DMS153 treated with DMSO at 0.1 percent for 48 hours (cell line): ENCODE measurements at regions not wholly inside any gene's neighbourhood (a gene's known extent, or its start where the extent isn't known, plus 50 kb on each side); places are given as distances from the start of the nearest gene placed in this dataset.
"Not testable (repeated sequence)": the region's sequence is repeated elsewhere in the genome, so short reads cannot be mapped to it uniquely, and the experiment has no call there.

ENCODE experiments used
- DNase-seq: peaks from one replicate; lab custom pipeline; 2025; ENCODE audit not compliant: unreplicated experiment; lab: John Stamatoyannopoulos, UW

- not testable (repeated sequence) for DNase-seq
Measured at GRCh38 chr12:43192442-43192841, 359.6 kb downstream of the ADAMTS20 start.

- no peak for DNase-seq
Measured at GRCh38 chr12:43180242-43180641, 371.8 kb downstream of the ADAMTS20 start.

GRCh38 chr12:43179486-43179885, 372.5 kb downstream of the ADAMTS20 start:
- no peak for DNase-seq

- no peak for DNase-seq
Measured at GRCh38 chr12:43177276-43177675, 374.7 kb downstream of the ADAMTS20 start.

GRCh38 chr12:43169115-43169681, 382.8 kb downstream of the ADAMTS20 start:
- DNase-seq = no peak

- no peak for DNase-seq
Measured at GRCh38 chr12:43167691-43168090, 384.3 kb downstream of the ADAMTS20 start.

DNA sequence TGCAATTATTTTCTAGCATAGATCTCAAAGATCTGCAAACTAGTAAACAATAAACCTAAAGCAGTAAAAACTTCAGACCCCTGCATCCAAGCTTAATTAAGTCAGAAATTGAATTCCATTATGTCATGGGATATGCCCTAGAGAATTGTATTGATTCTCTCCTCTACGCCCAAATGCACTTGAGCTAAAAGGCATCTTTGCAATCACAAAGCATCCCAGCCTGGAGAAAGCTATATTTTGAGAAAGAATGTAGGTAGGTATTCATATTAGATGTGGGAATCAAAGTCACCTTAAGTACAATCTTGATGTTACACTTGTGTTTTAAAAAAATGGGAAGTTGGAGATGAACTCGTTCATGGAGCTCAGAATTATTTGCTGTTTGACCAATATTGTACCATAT, 386.7 kb downstream of the ADAMTS20 start:
- no peak for DNase-seq

GRCh38 chr12:43162138-43162537, 389.9 kb downstream of the ADAMTS20 start:
- DNase-seq = no peak

GRCh38 chr12:43159506-43159905, 392.5 kb downstream of the ADAMTS20 start:
- DNase-seq = no peak

DNA sequence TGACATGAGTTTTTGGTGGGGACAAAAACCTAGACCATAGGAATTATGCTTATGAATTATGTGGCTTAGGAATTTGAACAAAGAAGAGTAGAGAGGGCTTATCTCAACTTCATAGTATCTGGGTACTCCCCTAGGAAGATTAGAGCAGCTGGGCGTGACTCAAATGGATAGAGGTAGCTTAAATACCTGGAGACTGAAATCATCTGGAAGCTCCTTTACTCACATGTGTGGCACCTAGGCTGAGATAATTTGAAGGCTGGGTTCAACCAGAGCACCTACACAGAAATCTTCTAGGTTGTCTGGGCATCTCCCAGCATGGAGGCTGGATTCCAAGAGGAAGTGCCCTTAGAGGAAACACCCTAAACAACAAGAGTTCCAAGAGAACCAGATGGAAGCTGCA, 393.9 kb downstream of the ADAMTS20 start:
- DNase-seq = no peak

GRCh38 chr12:43155376-43155775, 396.6 kb downstream of the ADAMTS20 start:
- no peak for DNase-seq

GRCh38 chr12:43154498-43155045, 397.4 kb downstream of the ADAMTS20 start:
- DNase-seq = no peak

- DNase-seq = no peak
Measured at GRCh38 chr12:43151441-43151981, 400.5 kb downstream of the ADAMTS20 start.

DNA sequence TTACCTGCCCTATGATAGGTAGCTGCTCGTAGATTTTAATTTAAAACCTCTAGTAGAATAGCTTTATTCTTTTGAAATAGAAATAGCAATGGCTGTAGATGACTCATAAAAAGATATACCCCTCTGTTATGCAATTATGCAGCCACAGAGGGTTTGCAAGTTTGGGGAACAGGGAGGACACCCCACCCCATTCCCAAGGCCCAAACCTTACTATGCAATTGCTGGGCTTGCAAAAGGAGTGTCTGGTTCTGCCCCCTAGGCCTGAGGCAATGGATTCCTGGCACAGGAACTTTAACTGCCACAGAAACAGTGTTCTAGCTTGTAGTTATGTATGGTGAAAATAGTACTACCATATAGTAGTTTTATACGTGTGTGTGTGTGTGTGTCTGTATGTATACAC, 403.3 kb downstream of the ADAMTS20 start:
- no peak for DNase-seq

DNA sequence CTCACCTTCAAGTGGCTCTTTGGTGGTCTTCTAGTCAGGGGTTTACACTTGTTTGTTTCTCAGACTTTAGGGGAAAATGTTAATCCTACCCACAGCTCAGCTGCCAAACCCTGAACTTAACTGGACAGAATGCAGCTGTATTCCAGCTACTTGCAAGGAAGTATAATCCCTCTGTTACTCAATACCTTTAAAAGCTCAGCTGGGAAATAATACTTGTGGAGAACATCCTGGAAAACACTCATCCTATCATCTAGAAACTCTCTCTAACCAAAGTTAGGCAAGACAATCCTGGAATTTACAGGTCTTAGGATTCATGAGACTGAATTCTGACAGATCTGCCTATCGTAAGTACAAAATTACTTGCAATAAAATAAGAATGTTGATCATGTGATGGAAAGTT, 404.1 kb downstream of the ADAMTS20 start:
- DNase-seq = no peak

DNA sequence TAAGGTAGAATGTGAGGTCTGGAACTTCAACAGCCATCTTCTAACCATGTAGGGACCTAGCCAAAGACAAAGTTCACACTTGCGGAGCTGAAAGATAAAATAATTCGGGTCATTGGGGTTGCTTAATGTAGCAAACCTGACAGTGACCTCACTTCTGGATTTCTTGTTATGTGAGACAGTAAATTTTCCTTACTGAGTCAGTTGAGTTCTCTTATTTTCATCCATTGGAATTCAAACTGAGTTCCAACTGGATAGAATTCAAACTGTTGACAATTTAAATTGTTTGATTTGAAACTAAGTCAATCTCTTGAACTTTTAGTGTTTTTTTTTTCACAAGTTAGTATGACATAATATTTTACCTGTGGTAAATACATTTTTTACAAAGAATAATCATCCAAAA, 406.5 kb downstream of the ADAMTS20 start:
- no peak for DNase-seq

GRCh38 chr12:43143278-43143677, 408.7 kb downstream of the ADAMTS20 start:
- DNase-seq = no peak

DNA sequence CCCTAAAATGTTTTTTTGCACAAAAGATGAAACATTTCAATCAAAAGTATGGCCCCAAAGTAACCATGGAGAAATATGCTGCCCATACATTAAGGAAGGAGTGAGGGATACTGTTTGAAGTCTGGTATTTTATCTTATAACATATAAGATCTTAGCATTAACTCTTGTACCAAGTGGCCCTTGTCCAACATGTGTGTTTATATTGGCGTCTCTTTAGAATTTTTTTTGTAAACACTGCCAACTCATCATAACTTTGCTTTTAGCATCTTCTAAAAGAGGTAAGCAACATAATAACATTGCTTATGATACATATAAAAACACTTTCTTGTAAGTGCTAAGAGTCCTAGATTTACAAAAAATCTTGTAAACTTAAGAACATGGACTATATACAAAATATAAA, 419.7 kb downstream of the ADAMTS20 start:
- DNase-seq = no peak

GRCh38 chr12:43131301-43131700, 420.7 kb downstream of the ADAMTS20 start:
- DNase-seq = no peak

GRCh38 chr12:43127886-43128549, 424.0 kb downstream of the ADAMTS20 start:
- no peak for DNase-seq

DNA sequence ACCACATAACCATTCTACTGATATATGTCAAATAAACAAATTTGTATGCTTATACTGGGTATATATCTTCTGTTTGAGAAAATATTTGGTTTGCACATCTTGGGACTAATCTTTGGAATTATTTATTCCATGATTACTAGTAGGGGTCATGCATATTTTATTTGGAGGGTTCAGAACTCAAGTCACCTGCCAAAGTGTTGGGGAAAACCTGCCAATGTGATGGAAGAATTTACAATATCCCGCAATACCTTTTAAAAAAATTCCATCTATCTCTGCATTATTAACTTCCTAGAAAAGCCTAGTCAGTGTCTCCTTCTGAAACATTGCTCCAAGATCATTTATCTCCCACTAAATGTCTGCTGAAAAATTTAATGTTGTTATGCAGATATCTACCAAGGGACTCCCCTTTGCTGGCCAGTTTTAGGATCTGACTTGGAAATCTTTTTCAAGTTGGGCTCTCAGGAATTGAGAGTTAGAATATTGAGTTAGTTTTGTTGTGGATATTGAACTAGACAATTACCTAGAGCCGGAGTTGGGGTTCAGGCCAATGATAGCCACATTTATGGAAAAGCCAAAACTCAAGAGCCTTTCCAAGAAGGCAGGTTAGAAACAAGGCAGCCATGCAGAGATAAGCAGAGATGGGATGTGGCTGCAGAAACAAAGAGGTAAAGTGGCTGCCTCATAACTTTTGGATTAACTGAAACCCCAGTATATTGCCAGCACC, 425.2 kb downstream of the ADAMTS20 start:
- DNase-seq = no peak

- no peak for DNase-seq
Measured at GRCh38 chr12:43123461-43123860, 428.5 kb downstream of the ADAMTS20 start.
